Sigmoid colon (tissue), 6 donors: ENCODE measurements at regions not wholly inside any gene's neighbourhood (a gene's known extent, or its start where the extent isn't known, plus 50 kb on each side); places are given as distances from the start of the nearest gene placed in this dataset.

ENCODE experiments used
- DNase-seq: peaks from one replicate; pipeline ENCODE4 v3.0.0-alpha.2; 2019
- H3K27ac ChIP-seq, 4 donors: fragments of 200-600 bp; sonication (generic); one replicate each; pipeline ENCODE4 v1.5.1; 2016 to 2019; ENCODE audit warnings: mild to moderate bottlenecking in 1 of 4
- H3K27me3 ChIP-seq, 3 donors: fragments of 200-600 bp; sonication (generic); one replicate each; pipeline ENCODE4 v1.5.1; 2019; ENCODE audit warnings: mild to moderate bottlenecking in 1 of 3
- H3K36me3 ChIP-seq, 4 donors: fragments of 200-600 bp; sonication (generic); one replicate each; pipeline ENCODE4 v1.5.1; 2016 to 2019
- H3K4me1 ChIP-seq, 4 donors: fragments of 200-600 bp; sonication (generic); one replicate each; pipeline ENCODE4 v1.5.1; 2017 to 2019
- H3K4me3 ChIP-seq, 4 donors: fragments of 200-600 bp; sonication (generic); one replicate each; pipeline ENCODE4 v1.5.1; 2017 to 2019; ENCODE audit warnings: mild to moderate bottlenecking in 2 of 4, moderate library complexity in 1 of 4
- H3K9me3 ChIP-seq, 4 donors: fragments of 200-600 bp in 3 of 4; sonication (generic) in 3 of 4; one replicate each; pipeline versions ENCODE4 v1.5.1 to v1.6.1; 2013 to 2019
- EP300 ChIP-seq, 4 donors: sonication (generic); formaldehyde crosslinking; IDR thresholded peaks; one replicate each; pipeline ENCODE4 v1.6.1; 2017; ENCODE audit warnings: antibody characterized with exemption in 4 of 4
- POLR2A ChIP-seq, 2 donors: fragments of 450-650 bp; IDR thresholded peaks; one replicate each; pipeline ENCODE4 v1.6.1; 2016; ENCODE audit warnings: antibody characterized with exemption in 2 of 2, mild to moderate bottlenecking in 2 of 2, moderate library complexity in 2 of 2
- POLR2AphosphoS5 ChIP-seq, 4 donors: sonication (generic); formaldehyde crosslinking; IDR thresholded peaks; one replicate each; pipeline ENCODE4 v1.6.1; 2017; ENCODE audit warnings: antibody characterized with exemption in 4 of 4
- WGBS, 2 donors: extraction: QIAGEN DNeasy Blood & Tissue Kit; methylation state at CpG; one replicate each; pipeline ENCODE4 v1.1.7; 2013; 5-methylcytosine and 5-hydroxymethylcytosine counted together
- intact Hi-C: fragments of 100-400 bp; cut with DNase I; formaldehyde crosslinking; loops from one replicate; pipeline ENCODE4 v1.15.1; 2023
- TF ChIP-seq, protein P1 (sequence below), 4 experiments: fragments of 450-650 bp in 3 of 4; fragments of 200-600 bp in 1 of 4; IDR thresholded peaks; one replicate each; pipeline ENCODE4 v1.5.1; 2016 to 2019; ENCODE audit warnings: antibody characterized with exemption in 4 of 4, mild to moderate bottlenecking in 3 of 4, moderate library complexity in 2 of 4
- donor health status: healthy with polysubstance abuse.
- donor health status: healthy.

DNA sequence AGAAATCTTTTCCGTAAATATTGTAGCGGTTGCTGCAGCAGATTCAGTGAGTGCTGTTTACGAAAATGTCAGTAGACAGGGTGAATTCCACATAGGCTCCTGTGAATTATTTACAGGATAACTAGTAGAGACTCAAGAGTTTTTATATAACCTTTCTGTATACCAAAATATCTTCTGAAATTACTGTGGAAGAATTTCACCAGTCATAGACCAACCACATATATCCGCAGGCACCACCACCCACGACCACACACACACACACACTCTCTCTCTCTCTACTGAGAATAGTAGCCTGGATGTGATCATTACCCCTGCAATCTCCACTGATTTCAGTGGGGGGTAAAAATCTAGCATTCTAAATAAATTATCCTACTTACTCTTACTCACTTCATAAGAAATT, 341.8 kb downstream of the RBM43 start:
- H3K27me3 ChIP-seq, result no peaks in the 10 kb centered on the region
- TF ChIP-seq EP300 (IDR thresholded peaks at IDR 0.05) (no peak), POLR2AphosphoS5 (IDR thresholded peaks at IDR 0.05) (no peak), POLR2A (IDR thresholded peaks at IDR 0.05) (no peak)
- TF ChIP-seq, protein P1, sequence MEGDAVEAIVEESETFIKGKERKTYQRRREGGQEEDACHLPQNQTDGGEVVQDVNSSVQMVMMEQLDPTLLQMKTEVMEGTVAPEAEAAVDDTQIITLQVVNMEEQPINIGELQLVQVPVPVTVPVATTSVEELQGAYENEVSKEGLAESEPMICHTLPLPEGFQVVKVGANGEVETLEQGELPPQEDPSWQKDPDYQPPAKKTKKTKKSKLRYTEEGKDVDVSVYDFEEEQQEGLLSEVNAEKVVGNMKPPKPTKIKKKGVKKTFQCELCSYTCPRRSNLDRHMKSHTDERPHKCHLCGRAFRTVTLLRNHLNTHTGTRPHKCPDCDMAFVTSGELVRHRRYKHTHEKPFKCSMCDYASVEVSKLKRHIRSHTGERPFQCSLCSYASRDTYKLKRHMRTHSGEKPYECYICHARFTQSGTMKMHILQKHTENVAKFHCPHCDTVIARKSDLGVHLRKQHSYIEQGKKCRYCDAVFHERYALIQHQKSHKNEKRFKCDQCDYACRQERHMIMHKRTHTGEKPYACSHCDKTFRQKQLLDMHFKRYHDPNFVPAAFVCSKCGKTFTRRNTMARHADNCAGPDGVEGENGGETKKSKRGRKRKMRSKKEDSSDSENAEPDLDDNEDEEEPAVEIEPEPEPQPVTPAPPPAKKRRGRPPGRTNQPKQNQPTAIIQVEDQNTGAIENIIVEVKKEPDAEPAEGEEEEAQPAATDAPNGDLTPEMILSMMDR (IDR thresholded peaks at IDR 0.05), result no peak
- H3K4me3 ChIP-seq, result no peak overlapping the region
- WGBS, 2 donors, result 63 to 76% methylated on average over 5 of the region's 5 CpGs
- H3K4me1 ChIP-seq, result no peaks in the 10 kb centered on the region
- no peaks in the 10 kb centered on the region for H3K9me3 ChIP-seq
- no peak for DNase-seq
- no peak overlapping the region for H3K27ac ChIP-seq
- H3K36me3 ChIP-seq, result no peaks in the 10 kb centered on the region
- intact Hi-C loops, result loop anchor here (10.0 kb wide), 1 partner anchor 435 kb away; the partner anchor contains the start of gene RND3

DNA sequence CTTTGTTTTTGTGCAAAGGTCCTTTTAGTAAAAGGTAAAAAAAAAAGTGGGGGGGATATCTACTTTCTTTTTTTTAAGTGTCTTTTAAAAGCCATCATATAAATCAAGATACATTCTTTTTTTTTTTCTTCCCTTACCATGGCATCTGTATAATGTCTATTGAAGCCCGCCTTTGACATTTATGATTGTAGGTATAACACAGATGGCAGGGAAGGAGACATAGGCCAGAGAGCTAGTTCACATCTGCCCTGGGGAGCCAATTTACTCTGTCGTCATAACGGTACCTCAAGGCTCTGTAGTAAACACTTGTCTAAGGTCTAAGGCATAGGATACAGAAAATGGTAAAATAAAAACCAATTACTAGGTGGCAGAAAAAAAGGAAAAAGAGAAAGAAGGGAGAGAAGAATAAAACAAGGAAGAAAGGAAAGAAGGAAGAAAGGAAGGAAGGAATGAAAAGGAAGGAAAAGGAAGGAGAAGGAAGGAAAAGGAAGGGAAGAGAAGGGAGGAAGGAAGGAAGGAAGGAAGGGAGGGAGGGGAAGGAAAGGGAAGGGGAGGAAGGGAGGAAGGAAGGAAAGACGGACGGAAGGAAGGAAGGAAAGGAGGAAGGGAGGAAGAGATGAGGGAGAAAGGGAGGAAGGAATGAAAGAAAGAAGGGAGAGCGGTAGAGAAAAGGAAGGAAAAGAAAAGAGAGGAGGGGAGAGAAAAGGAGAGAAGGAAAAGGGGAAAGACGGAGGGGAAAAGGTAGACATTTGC, 343.5 kb downstream of the RBM43 start:
- Histone ChIP-seq H3K27me3 (no peaks in the 10 kb centered on the region), H3K36me3 (no peaks in the 10 kb centered on the region), H3K4me3 (no peak overlapping the region), H3K27ac (no peak overlapping the region), H3K4me1 (no peaks in the 10 kb centered on the region), H3K9me3 (no peaks in the 10 kb centered on the region)
- no peak for TF ChIP-seq POLR2A (IDR thresholded peaks at IDR 0.05)
- peak; percentile 25 to 76 (median 62) for TF ChIP-seq POLR2AphosphoS5 (IDR thresholded peaks at IDR 0.05)
- peak in 1 of 4 donors; percentile 26 for TF ChIP-seq EP300 (IDR thresholded peaks at IDR 0.05)
- WGBS, 2 donors, result 80% methylated on average over 7 of the region's 7 CpGs
- intact Hi-C loops, result loop anchor here (10.0 kb wide), 1 partner anchor 433 kb away; the partner anchor contains the start of gene RND3
- DNase-seq, result no peak

DNA sequence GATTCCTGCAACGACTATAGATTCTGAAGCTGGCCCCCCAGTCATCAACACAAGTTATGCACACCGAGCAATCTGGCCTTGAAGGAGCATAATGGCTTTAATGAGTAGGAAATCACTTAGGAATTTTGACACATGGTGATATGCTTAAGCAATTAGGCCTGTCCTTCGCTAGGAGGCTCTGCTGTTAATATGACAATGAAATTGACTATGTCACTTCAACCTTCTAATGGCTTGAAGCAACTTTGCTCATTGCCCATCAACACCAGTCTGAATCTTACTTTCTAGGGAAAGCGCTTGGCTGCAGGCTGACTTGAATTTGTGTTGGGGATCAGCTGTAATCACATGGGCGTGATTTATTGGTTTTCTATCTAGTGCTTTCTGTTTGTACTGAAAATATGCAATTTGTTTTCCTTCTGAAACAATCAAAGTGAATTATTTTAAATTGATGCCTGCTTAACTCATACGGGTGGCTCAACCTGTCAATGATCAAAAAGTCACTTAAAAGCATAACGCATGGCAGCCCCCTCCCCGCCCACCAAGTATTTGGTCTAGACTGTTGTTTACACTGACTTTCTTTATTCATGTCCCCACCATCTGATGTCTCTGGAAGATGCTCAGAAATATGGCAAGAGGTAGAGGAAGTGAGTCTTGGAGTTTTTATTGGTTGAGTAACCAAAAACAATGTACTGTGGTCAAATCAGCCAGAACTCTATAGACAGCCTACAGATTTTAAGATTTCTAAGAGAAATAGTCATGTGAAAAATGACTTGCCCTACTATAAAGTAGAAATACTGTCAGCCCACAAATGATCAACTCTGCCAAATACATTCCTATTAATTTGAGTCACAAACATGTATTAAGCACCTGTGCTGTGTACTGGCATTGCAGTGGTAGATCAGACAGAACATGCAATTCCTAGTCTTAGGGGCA, 344.9 kb downstream of the RBM43 start:
- no peak for DNase-seq
- TF ChIP-seq, protein P1 (IDR thresholded peaks at IDR 0.05), result no peak
- no peak for TF ChIP-seq POLR2AphosphoS5 (IDR thresholded peaks at IDR 0.05)
- TF ChIP-seq EP300 (IDR thresholded peaks at IDR 0.05), result no peak
- no peak for TF ChIP-seq POLR2A (IDR thresholded peaks at IDR 0.05)
- WGBS, 2 donors, result 75 to 83% methylated on average over 8 of the region's 8 CpGs
- H3K36me3 ChIP-seq, result no peaks in the 10 kb centered on the region
- H3K27me3 ChIP-seq, result no peaks in the 10 kb centered on the region
- H3K27ac ChIP-seq, result no peak overlapping the region
- intact Hi-C loops, result loop anchor here (10.0 kb wide), 1 partner anchor 432 kb away; the partner anchor contains the start of gene RND3
- H3K4me3 ChIP-seq, result no peak overlapping the region
- H3K4me1 ChIP-seq, result no peaks in the 10 kb centered on the region
- H3K9me3 ChIP-seq, result no peaks in the 10 kb centered on the region

DNA sequence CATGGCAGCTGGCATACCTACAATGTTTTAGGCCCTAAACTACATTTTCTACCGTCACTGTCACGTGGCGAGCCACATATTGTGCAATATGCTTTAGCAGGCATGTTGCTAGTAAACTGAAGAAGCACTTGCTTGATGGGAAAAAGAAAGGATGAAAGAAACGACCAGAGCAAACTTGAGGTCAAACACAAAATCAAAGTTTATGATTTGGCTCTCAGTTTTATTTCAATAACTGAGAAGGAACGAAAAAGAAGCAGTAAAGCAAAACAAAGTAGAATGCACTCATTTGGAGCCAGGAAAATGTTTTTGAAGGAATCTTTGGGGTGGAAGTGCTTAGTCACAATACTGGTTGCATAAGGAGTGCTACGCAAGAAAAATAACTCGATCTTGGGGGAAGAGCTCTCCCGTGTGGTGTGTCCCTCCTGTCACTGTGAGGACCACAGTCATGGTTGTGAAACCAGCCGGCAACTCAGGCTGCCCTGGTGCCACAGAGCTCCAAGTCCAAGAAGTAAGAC, 349.8 kb downstream of the RBM43 start:
- Histone ChIP-seq H3K4me3 (peak overlapping the region in 1 of 4 donors; percentile 11), H3K27ac (peak overlapping the region; percentile 41 to 51 (median 46)), H3K36me3 (no peaks in the 10 kb centered on the region), H3K4me1 (no peaks in the 10 kb centered on the region), H3K9me3 (no peaks in the 10 kb centered on the region), H3K27me3 (no peaks in the 10 kb centered on the region)
- WGBS, 2 donors, result 50 to 51% methylated on average over 9 of the region's 9 CpGs
- intact Hi-C loops, result loop anchor here (10.0 kb wide), 1 partner anchor 427 kb away; the partner anchor contains the start of gene RND3
- DNase-seq, result peak; percentile 90
- TF ChIP-seq, protein P1 (IDR thresholded peaks at IDR 0.05), result no peak
- peak; percentile 17 to 61 (median 34) for TF ChIP-seq POLR2AphosphoS5 (IDR thresholded peaks at IDR 0.05)
- TF ChIP-seq POLR2A (IDR thresholded peaks at IDR 0.05), result no peak
- TF ChIP-seq EP300 (IDR thresholded peaks at IDR 0.05), result peak in 2 of 4 donors; percentile 3 to 45
